Neural cell (in vitro differentiated cells): ENCODE measurements at regions not wholly inside any gene's neighbourhood (a gene's known extent, or its start where the extent isn't known, plus 50 kb on each side); places are given as distances from the start of the nearest gene placed in this dataset.

Experiments used
- H2AFZ ChIP-seq: fragments of 200-600, 300-800 bp; sonication (generic), shearing (Covaris generic); 2 replicates; pipeline ENCODE4 v1.6.0; 2014; ENCODE audit warnings: low read depth, mild to moderate bottlenecking, antibody characterized with exemption, low read length, moderate library complexity
- H3F3A ChIP-seq: fragments of 200-600 bp; shearing (Covaris generic); 2 replicates; pipeline ENCODE4 v1.6.1; 2016; ENCODE audit warnings: mild to moderate bottlenecking, moderate library complexity, mixed read lengths, antibody characterized with exemption, low read length; ENCODE audit not compliant: insufficient read depth, poor library complexity, severe bottlenecking
- H3K27ac ChIP-seq: fragments of 200-600, 300-800 bp; sonication (generic), shearing (Covaris generic); 2 replicates; pipeline ENCODE4 v1.5.1; 2014; ENCODE audit warnings: mild to moderate bottlenecking, low read length, moderate library complexity
- H3K27me3 ChIP-seq: fragments of 300-800, 200-600 bp; sonication (generic), shearing (Covaris generic); 2 replicates; pipeline ENCODE4 v1.6.0; 2014; ENCODE audit warnings: mild to moderate bottlenecking, low read depth, low read length, moderate library complexity; ENCODE audit not compliant: insufficient read depth
- H3K36me3 ChIP-seq: fragments of 300-800, 200-600 bp; sonication (generic), shearing (Covaris generic); 2 replicates; pipeline ENCODE4 v1.5.1; 2014; ENCODE audit warnings: mild to moderate bottlenecking, antibody characterized with exemption, low read length, moderate library complexity; ENCODE audit not compliant: insufficient read depth
- H3K4me2 ChIP-seq: fragments of 300-800, 200-600 bp; sonication (generic), shearing (Covaris generic); 2 replicates; pipeline ENCODE4 v1.6.0; 2014; ENCODE audit warnings: mild to moderate bottlenecking, low read length
- H3K4me3 ChIP-seq: fragments of 300-800, 200-600 bp; sonication (generic), shearing (Covaris generic); 2 replicates; pipeline ENCODE4 v1.5.1; 2014; ENCODE audit warnings: mild to moderate bottlenecking, low read length, moderate library complexity
- H3K79me2 ChIP-seq: fragments of 200-600 bp; shearing (Covaris generic); replicated peaks from 2 replicates; pipeline ENCODE4 v1.6.0; 2014; ENCODE audit warnings: mild to moderate bottlenecking, low read length, moderate library complexity; ENCODE audit not compliant: insufficient read depth
- H3K9ac ChIP-seq: fragments of 300-800, 200-600 bp; sonication (generic), shearing (Covaris generic); 2 replicates; pipeline ENCODE4 v1.6.1; 2016; ENCODE audit warnings: mild to moderate bottlenecking, low read length, mixed read lengths
- H3K9me2 ChIP-seq: fragments of 200-600 bp; shearing (Covaris generic); 2 replicates; pipeline ENCODE4 v1.6.1; 2016; ENCODE audit warnings: mild to moderate bottlenecking, low read length, mixed read lengths; ENCODE audit not compliant: insufficient read depth
- H3K9me3 ChIP-seq: fragments of 200-600, 300-800 bp; sonication (generic), shearing (Covaris generic); 2 replicates; pipeline ENCODE4 v1.6.1; 2016; ENCODE audit warnings: mild to moderate bottlenecking, mixed run types, low read length, moderate library complexity, mixed read lengths
- H4K20me1 ChIP-seq: fragments of 200-600 bp; shearing (Covaris generic); 2 replicates; pipeline ENCODE4 v1.6.1; 2016; ENCODE audit warnings: mild to moderate bottlenecking, mixed run types; ENCODE audit not compliant: insufficient read depth
- EP300 ChIP-seq: fragments of 450-650 bp; conservative IDR thresholded peaks from 2 replicates; pipeline ENCODE4 v1.6.1; 2014; ENCODE audit warnings: antibody characterized with exemption, mild to moderate bottlenecking, moderate library complexity; ENCODE audit not compliant: poor library complexity, severe bottlenecking
- EZH2 ChIP-seq: fragments of 200-600, 300-800 bp; shearing (Covaris generic), sonication (generic); IDR thresholded peaks from 2 replicates; pipeline ENCODE4 v1.6.1; 2014; ENCODE audit warnings: antibody characterized with exemption, low read length, borderline replicate concordance, mild to moderate bottlenecking; ENCODE audit not compliant: insufficient read depth, poor library complexity, severe bottlenecking
- MXI1 ChIP-seq: fragments of 450-650 bp; conservative IDR thresholded peaks from 2 replicates; pipeline ENCODE4 v1.6.1; 2014; ENCODE audit warnings: antibody characterized with exemption, mild to moderate bottlenecking; ENCODE audit not compliant: poor library complexity, severe bottlenecking
- POLR2AphosphoS5 ChIP-seq: IDR thresholded peaks from 2 replicates; pipeline ENCODE4 v1.6.1; 2012
- RAD21 ChIP-seq: fragments of 450-650 bp; conservative IDR thresholded peaks from 2 replicates; pipeline ENCODE4 v1.6.1; 2014; ENCODE audit warnings: antibody characterized with exemption, mild to moderate bottlenecking, moderate library complexity
- REST ChIP-seq: IDR thresholded peaks from 2 replicates; pipeline ENCODE4 v1.6.1; 2012; ENCODE audit warnings: borderline replicate concordance
- SMC3 ChIP-seq: fragments of 450-650 bp; conservative IDR thresholded peaks from 2 replicates; pipeline ENCODE4 v1.6.1; 2014; ENCODE audit warnings: antibody characterized with exemption, mild to moderate bottlenecking, moderate library complexity; ENCODE audit not compliant: poor library complexity
- TAF1 ChIP-seq: IDR thresholded peaks from 2 replicates; pipeline ENCODE4 v1.6.1; 2012; ENCODE audit warnings: low read depth
- TF ChIP-seq, protein P1 (sequence below): fragments of 450-650 bp; IDR thresholded peaks from 2 replicates; pipeline ENCODE4 v1.5.1; 2014; ENCODE audit warnings: antibody characterized with exemption, mild to moderate bottlenecking, moderate library complexity; ENCODE audit not compliant: poor library complexity, severe bottlenecking

GRCh38 chr22:48244388-48245195 lies 1482.1 kb downstream of the TBC1D22A start:
- no peak for TF ChIP-seq RAD21
- TF ChIP-seq SMC3, result no peak
- no peak for TF ChIP-seq EP300
- TF ChIP-seq POLR2AphosphoS5, result no peak
- TF ChIP-seq MXI1, result no peak
- TF ChIP-seq REST, result no peak
- TF ChIP-seq, protein P1, sequence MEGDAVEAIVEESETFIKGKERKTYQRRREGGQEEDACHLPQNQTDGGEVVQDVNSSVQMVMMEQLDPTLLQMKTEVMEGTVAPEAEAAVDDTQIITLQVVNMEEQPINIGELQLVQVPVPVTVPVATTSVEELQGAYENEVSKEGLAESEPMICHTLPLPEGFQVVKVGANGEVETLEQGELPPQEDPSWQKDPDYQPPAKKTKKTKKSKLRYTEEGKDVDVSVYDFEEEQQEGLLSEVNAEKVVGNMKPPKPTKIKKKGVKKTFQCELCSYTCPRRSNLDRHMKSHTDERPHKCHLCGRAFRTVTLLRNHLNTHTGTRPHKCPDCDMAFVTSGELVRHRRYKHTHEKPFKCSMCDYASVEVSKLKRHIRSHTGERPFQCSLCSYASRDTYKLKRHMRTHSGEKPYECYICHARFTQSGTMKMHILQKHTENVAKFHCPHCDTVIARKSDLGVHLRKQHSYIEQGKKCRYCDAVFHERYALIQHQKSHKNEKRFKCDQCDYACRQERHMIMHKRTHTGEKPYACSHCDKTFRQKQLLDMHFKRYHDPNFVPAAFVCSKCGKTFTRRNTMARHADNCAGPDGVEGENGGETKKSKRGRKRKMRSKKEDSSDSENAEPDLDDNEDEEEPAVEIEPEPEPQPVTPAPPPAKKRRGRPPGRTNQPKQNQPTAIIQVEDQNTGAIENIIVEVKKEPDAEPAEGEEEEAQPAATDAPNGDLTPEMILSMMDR, result no peak
- TF ChIP-seq EZH2, result no peak
- TF ChIP-seq TAF1, result no peak
- Histone ChIP-seq H3K9ac (no peak overlapping the region), H3K27ac (no peak overlapping the region), H3K4me3 (no peak overlapping the region), H4K20me1 (no peaks in the 10 kb centered on the region), H3K9me2 (no peaks in the 10 kb centered on the region), H3K27me3 (no peaks in the 10 kb centered on the region), H3K79me2 (no peaks in the 10 kb centered on the region), H3K36me3 (no peaks in the 10 kb centered on the region), H3K9me3 (no peaks in the 10 kb centered on the region), H2AFZ (no peak overlapping the region), H3K4me2 (no peak overlapping the region), H3F3A (peaks cover 3% of the 10 kb centered on the region)

GRCh38 chr22:48242461-48242864 lies 1480.0 kb downstream of the TBC1D22A start:
- Histone ChIP-seq H3K27me3 (no peaks in the 10 kb centered on the region), H3F3A (peaks cover 3% of the 10 kb centered on the region), H3K27ac (no peak overlapping the region), H3K36me3 (no peaks in the 10 kb centered on the region), H3K9ac (no peak overlapping the region), H2AFZ (no peak overlapping the region), H3K4me3 (no peak overlapping the region), H3K9me3 (no peaks in the 10 kb centered on the region), H4K20me1 (no peaks in the 10 kb centered on the region), H3K9me2 (no peaks in the 10 kb centered on the region), H3K4me2 (no peak overlapping the region), H3K79me2 (no peaks in the 10 kb centered on the region)
- no peak for TF ChIP-seq TAF1
- TF ChIP-seq, protein P1, result no peak
- TF ChIP-seq SMC3, result no peak
- TF ChIP-seq REST, result no peak
